Aorta (tissue), 5 donors: ENCODE measurements at regions not wholly inside any gene's neighbourhood (a gene's known extent, or its start where the extent isn't known, plus 50 kb on each side); places are given as distances from the start of the nearest gene placed in this dataset.

Experiments used
- ATAC-seq: fragments of 200-7000 bp; cut with Tn5 transposase; one replicate; pipeline ENCODE4 v1.9.1; 2022; ENCODE audit warnings: moderate library complexity; ENCODE audit not compliant: low FRiP score
- DNase-seq, 2 donors: peaks; one replicate each; pipeline ENCODE4 v3.0.0-alpha.2; 2020
- H3K27ac ChIP-seq, 2 donors: one replicate each; pipeline ENCODE4 v1.5.1; 2013; ENCODE audit warnings: low read length in 2 of 2, mild to moderate bottlenecking in 2 of 2, moderate library complexity in 2 of 2, control low read depth in 1 of 2, inconsistent platforms in 1 of 2, low read depth in 1 of 2
- H3K27me3 ChIP-seq, 2 donors: one replicate each; pipeline ENCODE4 v1.6.1; 2013; ENCODE audit warnings: control low read depth in 1 of 2, low read length in 1 of 2, mild to moderate bottlenecking in 1 of 2, moderate library complexity in 1 of 2; ENCODE audit not compliant: insufficient read depth in 2 of 2, control insufficient read depth in 1 of 2
- H3K36me3 ChIP-seq, 2 donors: one replicate each; pipeline ENCODE4 v1.6.1; 2013; ENCODE audit warnings: control low read depth in 1 of 2, low read length in 1 of 2, mild to moderate bottlenecking in 1 of 2; ENCODE audit not compliant: insufficient read depth in 2 of 2, control insufficient read depth in 1 of 2
- H3K4me1 ChIP-seq, 2 donors: one replicate each; pipeline ENCODE4 v1.6.1; 2013; ENCODE audit warnings: low read length in 2 of 2, control low read depth in 1 of 2, mild to moderate bottlenecking in 1 of 2, moderate library complexity in 1 of 2; ENCODE audit not compliant: insufficient read depth in 2 of 2, control insufficient read depth in 1 of 2
- H3K4me3 ChIP-seq, 2 donors: one replicate each; pipeline ENCODE4 v1.5.1; 2013; ENCODE audit warnings: low read length in 2 of 2, control low read depth in 1 of 2, mild to moderate bottlenecking in 1 of 2
- H3K9me3 ChIP-seq: one replicate; pipeline ENCODE4 v1.6.1; 2013; ENCODE audit warnings: mild to moderate bottlenecking, low read length; ENCODE audit not compliant: control insufficient read depth
- WGBS, 2 donors: extraction: QIAGEN DNeasy Blood & Tissue Kit; methylation state at CpG; one replicate each; pipeline ENCODE4 v1.1.7; 2013; 5-methylcytosine and 5-hydroxymethylcytosine counted together
- intact Hi-C, 2 donors: fragments of 100-400 bp; cut with DNase I; formaldehyde crosslinking; loops; one replicate each; pipeline versions ENCODE4 v1.14.2 to v1.15.0; 2022
- donor health status: healthy with polysubstance abuse.
- donor health status: Bipolar disorder and iron deficiency.
- donor health status: DM: no; HTN: no; CAD: no.
- donor health status: DM: no; HTN: no; CAD: no.
- donor health status: DM: yes; HTN: yes; CAD: no.

- no peaks in the 10 kb centered on the region for H3K4me1 ChIP-seq
- H3K9me3 ChIP-seq, result no peaks in the 10 kb centered on the region
- 69 to 73% methylated on average over 2 of the region's 2 CpGs for WGBS, 2 donors
- peaks cover 0 to 2% of the 10 kb centered on the region in 2 donors for H3K27me3 ChIP-seq
- H3K27ac ChIP-seq, result no peak overlapping the region
- H3K4me3 ChIP-seq, result no peak overlapping the region
- no peaks in the 10 kb centered on the region for H3K36me3 ChIP-seq
- intact Hi-C loops, result no loop called here
- DNase-seq (no peak), ATAC-seq (no peak)
Observed at GRCh38 chr2:157036726-157037125, 220.8 kb upstream of the GALNT5 start.

- ATAC-seq (no peak), DNase-seq (no peak)
- 60 to 79% methylated on average over 1 of the region's 1 CpG for WGBS, 2 donors
- intact Hi-C loops, result no loop called here
- Histone ChIP-seq H3K9me3 (no peaks in the 10 kb centered on the region), H3K36me3 (no peaks in the 10 kb centered on the region), H3K27me3 (no peaks in the 10 kb centered on the region), H3K4me1 (no peaks in the 10 kb centered on the region), H3K27ac (no peak overlapping the region), H3K4me3 (no peak overlapping the region)
Observed at GRCh38 chr2:157043786-157044185, 213.7 kb upstream of the GALNT5 start.

- Histone ChIP-seq H3K4me3 (no peak overlapping the region), H3K36me3 (no peaks in the 10 kb centered on the region), H3K9me3 (no peaks in the 10 kb centered on the region), H3K27ac (no peak overlapping the region), H3K4me1 (no peaks in the 10 kb centered on the region), H3K27me3 (no peaks in the 10 kb centered on the region)
- ATAC-seq, result no peak
- WGBS, 2 donors, result 94 to 97% methylated on average over 1 of the region's 1 CpG
- intact Hi-C loops, result no loop called here
- no peak for DNase-seq
Observed at GRCh38 chr2:157046396-157046795, 211.1 kb upstream of the GALNT5 start.

- H3K4me3 ChIP-seq, result no peak overlapping the region
- no peak overlapping the region for H3K27ac ChIP-seq
- WGBS, 2 donors, result 65 to 67% methylated on average over 5 of the region's 5 CpGs
- no peaks in the 10 kb centered on the region for H3K27me3 ChIP-seq
- no peaks in the 10 kb centered on the region for H3K36me3 ChIP-seq
- H3K9me3 ChIP-seq, result no peaks in the 10 kb centered on the region
- DNase-seq (no peak), ATAC-seq (no peak)
- intact Hi-C loops, result loop anchor here in 1 of 2 donors (10.0 kb wide), 1 partner anchor 142 kb away; no protein-coding TSS in a partner anchor
- no peaks in the 10 kb centered on the region for H3K4me1 ChIP-seq
Observed at GRCh38 chr2:157052685-157053224, 204.8 kb upstream of the GALNT5 start.

- WGBS, 2 donors, result 77 to 84% methylated on average over 1 of the region's 1 CpG
- Histone ChIP-seq H3K4me1 (no peaks in the 10 kb centered on the region), H3K9me3 (no peaks in the 10 kb centered on the region), H3K36me3 (no peaks in the 10 kb centered on the region), H3K27me3 (no peaks in the 10 kb centered on the region), H3K27ac (no peak overlapping the region), H3K4me3 (no peak overlapping the region)
- intact Hi-C loops, result loop anchor here in 1 of 2 donors (10.0 kb wide), 1 partner anchor 141 kb away; no protein-coding TSS in a partner anchor
- no peak for ATAC-seq
- DNase-seq, result no peak
Observed at GRCh38 chr2:157053876-157054275, 203.6 kb upstream of the GALNT5 start.

- H3K27me3 ChIP-seq, result no peaks in the 10 kb centered on the region
- no peaks in the 10 kb centered on the region for H3K36me3 ChIP-seq
- intact Hi-C loops, result loop anchor here in 1 of 2 donors (10.0 kb wide), 1 partner anchor 139 kb away; no protein-coding TSS in a partner anchor
- H3K4me3 ChIP-seq, result no peak overlapping the region
- ATAC-seq (no peak), DNase-seq (no peak)
- no peak overlapping the region for H3K27ac ChIP-seq
- no peaks in the 10 kb centered on the region for H3K9me3 ChIP-seq
- no peaks in the 10 kb centered on the region for H3K4me1 ChIP-seq
- 2 to 3% methylated on average over 2 of the region's 2 CpGs for WGBS, 2 donors
Observed at GRCh38 chr2:157055660-157056199, 201.8 kb upstream of the GALNT5 start.

GRCh38 chr2:157056200-157056676 is 201.3 kb upstream of the GALNT5 start:
- ATAC-seq, result no peak
- Histone ChIP-seq H3K27ac (no peak overlapping the region), H3K4me1 (no peaks in the 10 kb centered on the region), H3K27me3 (no peaks in the 10 kb centered on the region), H3K4me3 (no peak overlapping the region), H3K36me3 (no peaks in the 10 kb centered on the region), H3K9me3 (no peaks in the 10 kb centered on the region)
- 0 to 1% methylated on average over 1 of the region's 1 CpG for WGBS, 2 donors
- no peak for DNase-seq
- intact Hi-C loops, result loop anchor here in 1 of 2 donors (10.0 kb wide), 1 partner anchor 139 kb away; no protein-coding TSS in a partner anchor

GRCh38 chr2:157058161-157058560 is 199.3 kb upstream of the GALNT5 start:
- H3K4me1 ChIP-seq, result no peaks in the 10 kb centered on the region
- intact Hi-C loops, result loop anchor here in 1 of 2 donors (10.0 kb wide), 1 partner anchor 137 kb away; no protein-coding TSS in a partner anchor
- H3K27me3 ChIP-seq, result no peaks in the 10 kb centered on the region
- ATAC-seq, result no peak
- no peak for DNase-seq
- WGBS, 2 donors, result 60 to 77% methylated on average over 2 of the region's 2 CpGs
- H3K9me3 ChIP-seq, result no peaks in the 10 kb centered on the region
- H3K4me3 ChIP-seq, result no peak overlapping the region
- H3K27ac ChIP-seq, result no peak overlapping the region
- no peaks in the 10 kb centered on the region for H3K36me3 ChIP-seq

- Histone ChIP-seq H3K36me3 (no peaks in the 10 kb centered on the region), H3K4me3 (no peak overlapping the region), H3K27ac (no peak overlapping the region), H3K4me1 (no peaks in the 10 kb centered on the region), H3K9me3 (no peaks in the 10 kb centered on the region), H3K27me3 (no peaks in the 10 kb centered on the region)
- no peak for DNase-seq
- ATAC-seq, result no peak
- intact Hi-C loops, result loop anchor here in 1 of 2 donors (10.0 kb wide), 1 partner anchor 136 kb away; no protein-coding TSS in a partner anchor
- WGBS, 2 donors, result 68 to 80% methylated on average over 2 of the region's 2 CpGs
Observed at GRCh38 chr2:157059036-157059435, 198.5 kb upstream of the GALNT5 start.
